GM18520 (cell line): ENCODE measurements at regions not wholly inside any gene's neighbourhood (a gene's known extent, or its start where the extent isn't known, plus 50 kb on each side); places are given as distances from the start of the nearest gene placed in this dataset.
"Not testable (repeated sequence)": the region's sequence is repeated elsewhere in the genome, so short reads cannot be mapped to it uniquely, and the experiment has no call there.

Source experiments
- ATAC-seq: cut with Tn5 transposase; IDR thresholded peaks from one replicate; pipeline ENCODE4 v1.9.1; 2021; ENCODE audit not compliant: unreplicated experiment

GRCh38 chr9:74404620-74405019 is 92.5 kb upstream of the RORB start:
- ATAC-seq, result no peak

GRCh38 chr9:74407166-74407565 is 90.0 kb upstream of the RORB start:
- no peak for ATAC-seq

GRCh38 chr9:74412236-74412979 is 84.7 kb upstream of the RORB start:
- ATAC-seq, result no peak

GRCh38 chr9:74413876-74414275 is 83.3 kb upstream of the RORB start:
- no peak for ATAC-seq

- no peak for ATAC-seq
Measured at GRCh38 chr9:74414325-74414724, 82.8 kb upstream of the RORB start.

- peak; percentile 51 for ATAC-seq
Measured at GRCh38 chr9:74415995-74416394, 81.1 kb upstream of the RORB start.

- ATAC-seq, result not testable (repeated sequence)
Measured at GRCh38 chr9:74424488-74424887, 72.6 kb upstream of the RORB start.

GRCh38 chr9:74431467-74431866 is 65.7 kb upstream of the RORB start:
- no peak for ATAC-seq

- no peak for ATAC-seq
Measured at GRCh38 chr9:74443036-74443750, 53.9 kb upstream of the RORB start.

- ATAC-seq, result no peak
Measured at GRCh38 chr9:74444369-74444768, 52.8 kb upstream of the RORB start.
